ENCODE measurements at regions not wholly inside any gene's neighbourhood (a gene's known extent, or its start where the extent isn't known, plus 50 kb on each side); places are given as distances from the start of the nearest gene placed in this dataset.
"Not testable (repeated sequence)": the region's sequence is repeated elsewhere in the genome, so short reads cannot be mapped to it uniquely, and the experiment has no call there.

DNA sequence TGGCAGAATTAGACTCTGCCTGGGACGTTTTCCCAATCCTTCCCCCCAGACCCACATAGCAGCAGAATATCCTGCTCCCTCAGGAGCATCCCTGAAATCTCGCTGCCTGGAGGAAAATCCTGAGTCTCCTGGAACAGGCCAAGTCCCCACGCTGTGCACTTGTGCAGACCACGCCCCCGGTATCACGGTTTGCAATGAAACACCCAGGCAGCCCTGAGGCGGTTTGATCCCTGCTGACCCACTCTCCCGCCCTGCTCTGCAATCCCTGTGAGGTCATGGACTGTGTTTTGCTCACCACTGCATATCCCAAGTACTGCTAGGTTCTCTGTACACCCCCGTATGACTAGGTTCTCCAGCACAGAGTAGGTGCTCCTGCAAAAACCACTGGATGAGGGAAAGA is 411.8 kb upstream of the MGMT start:
- H3K9ac ChIP-seq (ENCODE audit: low read depth in 1 of 3, low read length in 3 of 3), result no peak overlapping the region
- H3K4me1 ChIP-seq (ENCODE audit: control insufficient read depth in 3 of 3, insufficient read depth in 3 of 3, low read length in 3 of 3), result peaks cover 0 to 9% (median 7%) of the 10 kb centered on the region in 3 donors
- H3K9me3 ChIP-seq (ENCODE audit: control insufficient read depth in 3 of 3, low read length in 3 of 3), result no peaks in the 10 kb centered on the region
- no peak overlapping the region for H3K27ac ChIP-seq (ENCODE audit: low read depth, low read length)
- no peak overlapping the region for H3K4me3 ChIP-seq (ENCODE audit: low read length in 3 of 3)
- peaks cover 0 to 4% (median 3%) of the 10 kb centered on the region in 3 donors for H3K27me3 ChIP-seq (ENCODE audit: control insufficient read depth in 3 of 3, insufficient read depth in 3 of 3, low read length in 3 of 3)
- H3K36me3 ChIP-seq (ENCODE audit: control insufficient read depth in 3 of 3, insufficient read depth in 3 of 3, low read length in 3 of 3), result no peaks in the 10 kb centered on the region

- no peak overlapping the region for H3K9ac ChIP-seq (ENCODE audit: low read depth in 1 of 3, low read length in 3 of 3)
- no peak overlapping the region for H3K4me3 ChIP-seq (ENCODE audit: low read length in 3 of 3)
- H3K4me1 ChIP-seq (ENCODE audit: control insufficient read depth in 3 of 3, insufficient read depth in 3 of 3, low read length in 3 of 3), result peaks cover 0 to 9% (median 7%) of the 10 kb centered on the region in 3 donors
- H3K27ac ChIP-seq (ENCODE audit: low read depth, low read length), result no peak overlapping the region
- H3K27me3 ChIP-seq (ENCODE audit: control insufficient read depth in 3 of 3, insufficient read depth in 3 of 3, low read length in 3 of 3), result peaks cover 0 to 4% (median 3%) of the 10 kb centered on the region in 3 donors
- no peaks in the 10 kb centered on the region for H3K9me3 ChIP-seq (ENCODE audit: control insufficient read depth in 3 of 3, low read length in 3 of 3)
- no peaks in the 10 kb centered on the region for H3K36me3 ChIP-seq (ENCODE audit: control insufficient read depth in 3 of 3, insufficient read depth in 3 of 3, low read length in 3 of 3)
Measured at GRCh38 chr10:129055986-129056385, 411.1 kb upstream of the MGMT start.

GRCh38 chr10:129056734-129057689 is 410.0 kb upstream of the MGMT start:
- H3K27ac ChIP-seq (ENCODE audit: low read depth, low read length), result no peak overlapping the region
- no peak overlapping the region for H3K4me3 ChIP-seq (ENCODE audit: low read length in 3 of 3)
- H3K27me3 ChIP-seq (ENCODE audit: control insufficient read depth in 3 of 3, insufficient read depth in 3 of 3, low read length in 3 of 3), result peaks cover 0 to 4% (median 3%) of the 10 kb centered on the region in 3 donors
- H3K9me3 ChIP-seq (ENCODE audit: control insufficient read depth in 3 of 3, low read length in 3 of 3), result no peaks in the 10 kb centered on the region
- H3K4me1 ChIP-seq (ENCODE audit: control insufficient read depth in 3 of 3, insufficient read depth in 3 of 3, low read length in 3 of 3), result peaks cover 0 to 9% (median 7%) of the 10 kb centered on the region in 3 donors
- no peak overlapping the region for H3K9ac ChIP-seq (ENCODE audit: low read depth in 1 of 3, low read length in 3 of 3)
- H3K36me3 ChIP-seq (ENCODE audit: control insufficient read depth in 3 of 3, insufficient read depth in 3 of 3, low read length in 3 of 3), result no peaks in the 10 kb centered on the region

DNA sequence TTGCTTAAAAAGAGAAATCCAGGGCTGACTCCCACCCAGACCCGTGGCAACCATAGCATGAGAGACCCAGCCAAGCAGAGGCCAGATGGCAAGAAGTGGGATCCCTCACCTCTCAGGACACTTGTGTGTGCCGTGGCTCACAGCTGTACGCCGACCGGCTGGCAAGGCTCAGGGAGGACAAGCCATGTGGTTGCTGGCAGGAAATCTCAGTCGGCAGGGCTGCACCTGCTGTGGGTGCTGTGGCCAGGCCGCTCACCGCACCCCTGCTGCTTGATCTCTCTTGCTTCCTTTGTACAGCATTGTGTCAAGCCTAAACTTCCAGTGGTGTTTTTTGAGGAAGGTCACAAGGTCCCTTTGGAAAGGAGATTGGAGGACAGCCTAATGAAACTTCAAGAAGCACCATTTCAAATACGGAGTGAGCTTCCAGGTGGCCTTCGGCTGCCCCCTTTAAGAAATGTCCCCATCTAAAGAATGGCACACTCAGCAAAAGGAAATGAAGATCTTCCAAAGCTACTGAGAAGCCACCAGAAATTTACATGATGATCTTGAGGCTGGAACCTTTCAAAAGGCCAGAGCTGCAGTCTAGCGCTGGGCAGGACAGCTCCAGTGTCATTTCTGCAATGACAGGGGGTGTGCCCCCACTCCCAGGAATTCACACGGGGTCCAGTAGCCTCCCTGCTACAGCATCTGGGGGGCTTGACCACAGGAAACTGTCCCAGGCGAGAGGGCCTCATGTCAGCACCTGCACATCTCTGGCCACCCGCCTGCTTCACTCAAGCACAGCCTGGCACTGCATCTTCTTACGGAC is 409.0 kb upstream of the MGMT start:
- H3K27me3 ChIP-seq (ENCODE audit: control insufficient read depth in 3 of 3, insufficient read depth in 3 of 3, low read length in 3 of 3), result peaks cover 0 to 4% (median 3%) of the 10 kb centered on the region in 3 donors
- H3K4me3 ChIP-seq (ENCODE audit: low read length in 3 of 3), result no peak overlapping the region
- no peak overlapping the region for H3K27ac ChIP-seq (ENCODE audit: low read depth, low read length)
- H3K36me3 ChIP-seq (ENCODE audit: control insufficient read depth in 3 of 3, insufficient read depth in 3 of 3, low read length in 3 of 3), result no peaks in the 10 kb centered on the region
- no peaks in the 10 kb centered on the region for H3K9me3 ChIP-seq (ENCODE audit: control insufficient read depth in 3 of 3, low read length in 3 of 3)
- no peak overlapping the region for H3K9ac ChIP-seq (ENCODE audit: low read depth in 1 of 3, low read length in 3 of 3)
- H3K4me1 ChIP-seq (ENCODE audit: control insufficient read depth in 3 of 3, insufficient read depth in 3 of 3, low read length in 3 of 3), result peaks cover 0 to 9% (median 7%) of the 10 kb centered on the region in 3 donors

GRCh38 chr10:129058664-129059155 is 408.3 kb upstream of the MGMT start:
- H3K27me3 ChIP-seq (ENCODE audit: control insufficient read depth in 3 of 3, insufficient read depth in 3 of 3, low read length in 3 of 3), result peaks cover 0 to 4% (median 3%) of the 10 kb centered on the region in 3 donors
- H3K4me3 ChIP-seq (ENCODE audit: low read length in 3 of 3), result no peak overlapping the region
- H3K9me3 ChIP-seq (ENCODE audit: control insufficient read depth in 3 of 3, low read length in 3 of 3), result no peaks in the 10 kb centered on the region
- peaks cover 0 to 9% (median 7%) of the 10 kb centered on the region in 3 donors for H3K4me1 ChIP-seq (ENCODE audit: control insufficient read depth in 3 of 3, insufficient read depth in 3 of 3, low read length in 3 of 3)
- no peak overlapping the region for H3K9ac ChIP-seq (ENCODE audit: low read depth in 1 of 3, low read length in 3 of 3)
- no peaks in the 10 kb centered on the region for H3K36me3 ChIP-seq (ENCODE audit: control insufficient read depth in 3 of 3, insufficient read depth in 3 of 3, low read length in 3 of 3)
- H3K27ac ChIP-seq (ENCODE audit: low read depth, low read length), result no peak overlapping the region

DNA sequence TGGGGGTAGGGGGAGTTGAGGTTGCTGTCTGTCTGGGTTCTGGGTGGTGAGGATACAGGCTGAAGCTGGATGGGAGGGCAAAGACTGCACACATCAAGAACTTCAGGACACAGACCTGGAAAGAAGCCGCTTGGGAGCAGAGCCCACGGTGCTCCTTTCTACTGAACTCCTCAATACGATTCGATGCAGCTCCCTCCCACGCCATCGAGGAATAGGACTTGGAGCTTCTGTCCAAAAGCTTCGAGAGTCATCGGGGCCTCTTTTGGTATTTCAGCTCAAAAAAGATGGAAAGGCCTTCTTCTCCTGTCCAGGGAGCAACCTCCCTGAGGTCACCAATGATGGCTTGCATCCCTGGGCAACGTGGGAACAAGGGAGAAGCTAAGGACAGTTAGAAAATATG is 407.1 kb upstream of the MGMT start:
- Histone ChIP-seq H3K4me3 (ENCODE audit: low read length in 3 of 3) (no peak overlapping the region), H3K36me3 (ENCODE audit: control insufficient read depth in 3 of 3, insufficient read depth in 3 of 3, low read length in 3 of 3) (no peaks in the 10 kb centered on the region), H3K9ac (ENCODE audit: low read depth in 1 of 3, low read length in 3 of 3) (no peak overlapping the region), H3K4me1 (ENCODE audit: control insufficient read depth in 3 of 3, insufficient read depth in 3 of 3, low read length in 3 of 3) (peaks cover 0 to 9% (median 7%) of the 10 kb centered on the region in 3 donors), H3K27me3 (ENCODE audit: control insufficient read depth in 3 of 3, insufficient read depth in 3 of 3, low read length in 3 of 3) (peaks cover 0 to 4% (median 3%) of the 10 kb centered on the region in 3 donors), H3K9me3 (ENCODE audit: control insufficient read depth in 3 of 3, low read length in 3 of 3) (no peaks in the 10 kb centered on the region), H3K27ac (ENCODE audit: low read depth, low read length) (no peak overlapping the region)

- H3K4me3 ChIP-seq (ENCODE audit: low read length in 3 of 3), result no peak overlapping the region
- peaks cover 0 to 2% (median 0%) of the 10 kb centered on the region in 3 donors for H3K4me1 ChIP-seq (ENCODE audit: control insufficient read depth in 3 of 3, insufficient read depth in 3 of 3, low read length in 3 of 3)
- no peaks in the 10 kb centered on the region for H3K27me3 ChIP-seq (ENCODE audit: control insufficient read depth in 3 of 3, insufficient read depth in 3 of 3, low read length in 3 of 3)
- H3K9ac ChIP-seq (ENCODE audit: low read depth in 1 of 3, low read length in 3 of 3), result no peak overlapping the region
- no peaks in the 10 kb centered on the region for H3K36me3 ChIP-seq (ENCODE audit: control insufficient read depth in 3 of 3, insufficient read depth in 3 of 3, low read length in 3 of 3)
- no peak overlapping the region for H3K27ac ChIP-seq (ENCODE audit: low read depth, low read length)
- peaks cover 0 to 4% (median 0%) of the 10 kb centered on the region in 3 donors for H3K9me3 ChIP-seq (ENCODE audit: control insufficient read depth in 3 of 3, low read length in 3 of 3)
Measured at GRCh38 chr10:129063212-129063611, 403.8 kb upstream of the MGMT start.

GRCh38 chr10:129063877-129064276 is 403.2 kb upstream of the MGMT start:
- no peak overlapping the region for H3K9ac ChIP-seq (ENCODE audit: low read depth in 1 of 3, low read length in 3 of 3)
- no peaks in the 10 kb centered on the region for H3K36me3 ChIP-seq (ENCODE audit: control insufficient read depth in 3 of 3, insufficient read depth in 3 of 3, low read length in 3 of 3)
- no peak overlapping the region for H3K4me3 ChIP-seq (ENCODE audit: low read length in 3 of 3)
- no peaks in the 10 kb centered on the region for H3K4me1 ChIP-seq (ENCODE audit: control insufficient read depth in 3 of 3, insufficient read depth in 3 of 3, low read length in 3 of 3)
- no peak overlapping the region for H3K27ac ChIP-seq (ENCODE audit: low read depth, low read length)
- H3K9me3 ChIP-seq (ENCODE audit: control insufficient read depth in 3 of 3, low read length in 3 of 3), result peaks cover 0 to 6% (median 0%) of the 10 kb centered on the region in 3 donors
- no peaks in the 10 kb centered on the region for H3K27me3 ChIP-seq (ENCODE audit: control insufficient read depth in 3 of 3, insufficient read depth in 3 of 3, low read length in 3 of 3)

- H3K9ac ChIP-seq (ENCODE audit: low read depth in 1 of 3, low read length in 3 of 3); H3K9me3 ChIP-seq (ENCODE audit: control insufficient read depth in 3 of 3, low read length in 3 of 3); H3K4me3 ChIP-seq (ENCODE audit: low read length in 3 of 3); H3K36me3 ChIP-seq (ENCODE audit: control insufficient read depth in 3 of 3, insufficient read depth in 3 of 3, low read length in 3 of 3); H3K27me3 ChIP-seq (ENCODE audit: control insufficient read depth in 3 of 3, insufficient read depth in 3 of 3, low read length in 3 of 3); H3K27ac ChIP-seq (ENCODE audit: low read depth, low read length); H3K4me1 ChIP-seq (ENCODE audit: control insufficient read depth in 3 of 3, insufficient read depth in 3 of 3, low read length in 3 of 3): not testable (repeated sequence)
Measured at GRCh38 chr10:129066529-129066928, 400.5 kb upstream of the MGMT start.

All from skeletal muscle tissue (tissue), 3 donors.